Retinal pigment epithelial cell (primary cell): ENCODE measurements at regions not wholly inside any gene's neighbourhood (a gene's known extent, or its start where the extent isn't known, plus 50 kb on each side); places are given as distances from the start of the nearest gene placed in this dataset.

ENCODE experiments used
- DNase-seq: peaks from one replicate; pipeline ENCODE4 v3.0.0-alpha.2; 2010; ENCODE audit warnings: low read depth
- H3K4me3 ChIP-seq: 2 replicates; pipeline ENCODE4 v1.5.1; 2011; ENCODE audit warnings: mild to moderate bottlenecking, low read length, control low read depth, moderate library complexity
- CTCF ChIP-seq: conservative IDR thresholded peaks from 2 replicates; pipeline ENCODE4 v1.5.1; 2011; ENCODE audit warnings: low read depth, low read length, control low read depth, inconsistent platforms

- TF ChIP-seq CTCF = no peak
- no peak overlapping the region for H3K4me3 ChIP-seq
- DNase-seq = no peak
Measured at GRCh38 chr12:116370004-116370404, 92.5 kb upstream of the MED13L start.

GRCh38 chr12:116370886-116371580 is 93.5 kb upstream of the MED13L start:
- no peak overlapping the region for H3K4me3 ChIP-seq
- TF ChIP-seq CTCF = no peak
- DNase-seq = no peak

DNA sequence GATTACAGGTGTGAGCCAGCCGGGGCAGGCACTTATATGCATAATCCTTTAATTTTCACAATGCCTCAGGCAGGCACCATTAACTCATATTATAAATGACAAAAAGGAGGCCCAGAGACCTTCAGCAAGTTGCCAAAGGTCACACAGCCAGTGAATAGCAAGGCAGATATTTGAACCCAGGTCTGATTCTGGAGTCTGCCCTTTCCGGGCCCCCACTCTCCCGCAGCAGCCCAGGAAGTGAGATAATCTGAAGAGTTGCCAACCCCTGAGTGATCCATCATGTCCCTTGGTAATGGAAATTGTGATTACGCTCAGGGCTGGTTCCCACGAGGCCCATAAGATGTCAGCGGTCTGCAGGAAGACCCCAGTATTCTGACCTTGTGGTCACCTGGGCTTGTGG is 95.3 kb upstream of the MED13L start:
- DNase-seq = no peak
- TF ChIP-seq CTCF = no peak
- H3K4me3 ChIP-seq = no peak overlapping the region

DNA sequence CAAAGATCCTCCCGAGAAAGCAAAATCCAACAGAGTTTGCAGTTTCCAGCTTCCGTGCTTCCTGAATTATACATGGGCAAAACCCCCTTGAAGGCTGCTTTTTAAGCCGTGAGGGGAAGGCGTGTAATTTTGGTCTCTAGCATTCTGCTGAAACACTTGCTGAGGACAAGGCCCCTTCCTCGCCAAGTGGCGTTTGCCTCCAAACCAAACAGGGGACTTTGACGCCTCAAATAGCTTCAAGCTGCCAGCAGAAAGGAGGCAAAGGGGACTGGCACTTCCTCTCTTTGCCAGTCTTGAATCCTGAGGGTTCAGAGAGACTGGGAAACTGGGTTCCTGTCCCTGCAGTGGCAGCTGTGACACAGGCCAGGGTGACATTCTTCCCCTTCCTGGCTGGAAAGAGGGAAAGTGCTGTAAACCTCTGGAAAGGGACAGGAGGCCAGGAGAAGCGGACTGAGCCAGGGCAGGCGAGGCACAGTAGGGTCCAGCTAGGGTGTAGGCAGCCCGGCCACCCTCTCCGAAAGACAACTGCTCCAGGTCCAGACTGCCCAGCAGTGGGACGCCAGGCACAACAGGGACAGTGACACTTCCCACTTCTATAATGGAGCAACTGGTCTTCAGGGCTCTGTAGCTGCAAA is 96.2 kb upstream of the MED13L start:
- no peak overlapping the region for H3K4me3 ChIP-seq
- no peak for DNase-seq
- no peak for TF ChIP-seq CTCF

GRCh38 chr12:116374207-116374606 is 96.7 kb upstream of the MED13L start:
- no peak for DNase-seq
- no peak for TF ChIP-seq CTCF
- H3K4me3 ChIP-seq = no peak overlapping the region

- no peak for TF ChIP-seq CTCF
- H3K4me3 ChIP-seq = no peak overlapping the region
- no peak for DNase-seq
Measured at GRCh38 chr12:116375278-116375842, 97.9 kb upstream of the MED13L start.
